SK-N-SH (cell line): ENCODE measurements at regions not wholly inside any gene's neighbourhood (a gene's known extent, or its start where the extent isn't known, plus 50 kb on each side); places are given as distances from the start of the nearest gene placed in this dataset.
"Not testable (repeated sequence)": the region's sequence is repeated elsewhere in the genome, so short reads cannot be mapped to it uniquely, and the experiment has no call there.

Source experiments
- CTCF ChIA-PET: fragments of 300-600, 350-600 bp; formaldehyde crosslinking; extraction: SDS; loops from one replicate; lab custom pipeline; 2021; lab: Yijun Ruan, JAX
- POLR2A ChIA-PET: fragments of 350-600 bp; sonication (Branson Sonifier 250); formaldehyde crosslinking; extraction: SDS; loops from one replicate; lab custom pipeline; 2020; ENCODE audit warnings: antibody characterized with exemption, inconsistent platforms; lab: Yijun Ruan, JAX
- DNase-seq: peaks from one replicate; pipeline ENCODE4 v3.0.0; 2012
- H2AFZ ChIP-seq: fragments of 200-600 bp; sonication (generic); 2 replicates; pipeline ENCODE4 v1.8.1; 2016; ENCODE audit warnings: antibody characterized with exemption, mild to moderate bottlenecking, low read depth
- H3F3A ChIP-seq: fragments of 200-600 bp; sonication (generic); replicated peaks from 2 replicates; pipeline ENCODE3; 2016; ENCODE audit warnings: antibody characterized with exemption, mild to moderate bottlenecking; ENCODE audit not compliant: insufficient read depth
- H3K27ac ChIP-seq, 2 experiments: fragments of 200-500 bp in 1 of 2; fragments of 200-600 bp in 1 of 2; sonication (Bioruptor generic) in 1 of 2; sonication (generic), shearing (Covaris generic) in 1 of 2; 2 replicates each; pipeline versions ENCODE4 v1.5.1 to v1.6.1; 2014 to 2016; ENCODE audit warnings: low read depth in 2 of 2, inconsistent platforms in 1 of 2, low read length in 1 of 2, mild to moderate bottlenecking in 1 of 2, mixed read lengths in 1 of 2
- H3K27me3 ChIP-seq: fragments of 200-600 bp; sonication (generic), shearing (Covaris generic); 2 replicates; pipeline ENCODE4 v1.6.1; 2016; ENCODE audit warnings: mixed run types; ENCODE audit not compliant: insufficient read depth
- H3K36me3 ChIP-seq, 2 experiments: fragments of 200-500 bp in 1 of 2; fragments of 200-600 bp in 1 of 2; sonication (Bioruptor generic) in 1 of 2; sonication (generic) in 1 of 2; replicated peaks in 1 of 2; 2 replicates each; pipeline versions ENCODE3 to v1.5.1; 2014 to 2016; ENCODE audit warnings: low read length in 1 of 2, mild to moderate bottlenecking in 1 of 2; ENCODE audit not compliant: insufficient read depth in 2 of 2, control insufficient read depth in 1 of 2
- H3K4me1 ChIP-seq, 2 experiments: fragments of 200-500 bp in 1 of 2; fragments of 200-600 bp in 1 of 2; sonication (Bioruptor generic) in 1 of 2; sonication (generic), shearing (Covaris generic) in 1 of 2; 2 replicates each; pipeline versions ENCODE4 v1.5.1 to v1.6.1; 2014 to 2016; ENCODE audit warnings: low read depth in 1 of 2, low read length in 1 of 2, mixed run types in 1 of 2; ENCODE audit not compliant: insufficient read depth in 2 of 2, control insufficient read depth in 1 of 2
- H3K4me2 ChIP-seq: fragments of 200-600 bp; sonication (generic), shearing (Covaris generic); 2 replicates; pipeline ENCODE4 v1.6.1; 2017; ENCODE audit warnings: mixed run types
- H3K4me3 ChIP-seq, 2 experiments: fragments of 200-500 bp in 1 of 2; fragments of 200-600 bp in 1 of 2; sonication (Bioruptor generic) in 1 of 2; sonication (generic), shearing (Covaris generic) in 1 of 2; 2 replicates each; pipeline versions ENCODE4 v1.5.1 to v1.8.1; 2014 to 2016; ENCODE audit warnings: low read depth in 2 of 2, inconsistent platforms in 1 of 2, low read length in 1 of 2, mild to moderate bottlenecking in 1 of 2, mixed read lengths in 1 of 2, moderate library complexity in 1 of 2
- H3K79me2 ChIP-seq: fragments of 200-600 bp; sonication (generic); 2 replicates; pipeline ENCODE4 v1.8.1; 2017; ENCODE audit warnings: mild to moderate bottlenecking; ENCODE audit not compliant: insufficient read depth
- H3K9ac ChIP-seq: fragments of 200-600 bp; sonication (generic); 2 replicates; pipeline ENCODE4 v1.6.1; 2017; ENCODE audit warnings: mixed run types
- H3K9me2 ChIP-seq: fragments of 200-600 bp; sonication (generic); 2 replicates; pipeline ENCODE4 v1.6.1; 2017; ENCODE audit warnings: mixed run types
- H3K9me3 ChIP-seq: fragments of 200-600 bp; sonication (generic); 2 replicates; pipeline ENCODE4 v1.6.1; 2017; ENCODE audit warnings: mixed run types, mild to moderate bottlenecking, moderate library complexity
- H4K20me1 ChIP-seq: fragments of 200-600 bp; sonication (generic); 2 replicates; pipeline ENCODE4 v1.6.1; 2017; ENCODE audit warnings: mild to moderate bottlenecking, mixed run types; ENCODE audit not compliant: insufficient read depth
- EP300 ChIP-seq, 2 experiments: IDR thresholded peaks; 2 replicates each; pipeline versions ENCODE4 v1.4.0 to v1.6.1; 2012; ENCODE audit warnings: borderline replicate concordance in 1 of 2, low read depth in 1 of 2, low read length in 1 of 2
- GABPA ChIP-seq: IDR thresholded peaks from 2 replicates; pipeline ENCODE4 v1.4.0; 2012; ENCODE audit warnings: low read depth, mild to moderate bottlenecking
- GATA2 ChIP-seq: sonication (generic); formaldehyde crosslinking; IDR thresholded peaks from 2 replicates; pipeline ENCODE4 v1.5.0; 2020; ENCODE audit warnings: mild to moderate bottlenecking, missing genetic modification reagents
- WGBS: methylation state at CpG from one replicate; pipeline ENCODE4 v1.1.6; 2017; ENCODE audit warnings: low lambda C conversion rate; 5-methylcytosine and 5-hydroxymethylcytosine counted together
- TF ChIP-seq, protein P1 (sequence below): IDR thresholded peaks from 2 replicates; pipeline ENCODE4; 2012
- TF ChIP-seq, protein P2 (sequence below): IDR thresholded peaks from 2 replicates; pipeline ENCODE4 v1.6.1; 2012; ENCODE audit warnings: mild to moderate bottlenecking, low read depth, low read length, moderate library complexity
- TF ChIP-seq, protein P3 (sequence below): IDR thresholded peaks from 2 replicates; pipeline ENCODE4 v1.4.0; 2012; ENCODE audit warnings: low read depth, borderline replicate concordance

DNA sequence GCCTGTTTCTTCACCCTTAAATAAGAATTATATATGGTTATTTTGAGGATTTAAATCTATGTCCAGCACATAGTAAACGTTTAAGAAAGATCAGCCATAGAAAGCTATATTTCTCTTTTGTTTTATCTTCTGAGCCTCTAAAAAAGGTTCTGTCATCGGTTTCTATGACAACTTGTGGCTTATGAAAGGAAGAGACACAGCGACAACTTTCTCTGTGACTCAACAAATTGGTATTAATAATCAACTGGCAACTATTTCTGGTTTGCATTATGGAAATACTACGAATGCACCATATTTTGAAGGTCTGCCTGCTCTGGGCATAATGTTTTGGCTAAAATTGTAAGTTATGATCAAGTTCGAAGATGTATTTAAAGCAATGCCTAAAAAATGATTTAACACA is 751.0 kb downstream of the CD109 start (continued):
- TF ChIP-seq, protein P1, sequence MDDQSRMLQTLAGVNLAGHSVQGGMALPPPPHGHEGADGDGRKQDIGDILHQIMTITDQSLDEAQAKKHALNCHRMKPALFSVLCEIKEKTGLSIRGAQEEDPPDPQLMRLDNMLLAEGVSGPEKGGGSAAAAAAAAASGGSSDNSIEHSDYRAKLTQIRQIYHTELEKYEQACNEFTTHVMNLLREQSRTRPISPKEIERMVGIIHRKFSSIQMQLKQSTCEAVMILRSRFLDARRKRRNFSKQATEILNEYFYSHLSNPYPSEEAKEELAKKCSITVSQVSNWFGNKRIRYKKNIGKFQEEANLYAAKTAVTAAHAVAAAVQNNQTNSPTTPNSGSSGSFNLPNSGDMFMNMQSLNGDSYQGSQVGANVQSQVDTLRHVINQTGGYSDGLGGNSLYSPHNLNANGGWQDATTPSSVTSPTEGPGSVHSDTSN: no peak
- TF ChIP-seq, protein P2, sequence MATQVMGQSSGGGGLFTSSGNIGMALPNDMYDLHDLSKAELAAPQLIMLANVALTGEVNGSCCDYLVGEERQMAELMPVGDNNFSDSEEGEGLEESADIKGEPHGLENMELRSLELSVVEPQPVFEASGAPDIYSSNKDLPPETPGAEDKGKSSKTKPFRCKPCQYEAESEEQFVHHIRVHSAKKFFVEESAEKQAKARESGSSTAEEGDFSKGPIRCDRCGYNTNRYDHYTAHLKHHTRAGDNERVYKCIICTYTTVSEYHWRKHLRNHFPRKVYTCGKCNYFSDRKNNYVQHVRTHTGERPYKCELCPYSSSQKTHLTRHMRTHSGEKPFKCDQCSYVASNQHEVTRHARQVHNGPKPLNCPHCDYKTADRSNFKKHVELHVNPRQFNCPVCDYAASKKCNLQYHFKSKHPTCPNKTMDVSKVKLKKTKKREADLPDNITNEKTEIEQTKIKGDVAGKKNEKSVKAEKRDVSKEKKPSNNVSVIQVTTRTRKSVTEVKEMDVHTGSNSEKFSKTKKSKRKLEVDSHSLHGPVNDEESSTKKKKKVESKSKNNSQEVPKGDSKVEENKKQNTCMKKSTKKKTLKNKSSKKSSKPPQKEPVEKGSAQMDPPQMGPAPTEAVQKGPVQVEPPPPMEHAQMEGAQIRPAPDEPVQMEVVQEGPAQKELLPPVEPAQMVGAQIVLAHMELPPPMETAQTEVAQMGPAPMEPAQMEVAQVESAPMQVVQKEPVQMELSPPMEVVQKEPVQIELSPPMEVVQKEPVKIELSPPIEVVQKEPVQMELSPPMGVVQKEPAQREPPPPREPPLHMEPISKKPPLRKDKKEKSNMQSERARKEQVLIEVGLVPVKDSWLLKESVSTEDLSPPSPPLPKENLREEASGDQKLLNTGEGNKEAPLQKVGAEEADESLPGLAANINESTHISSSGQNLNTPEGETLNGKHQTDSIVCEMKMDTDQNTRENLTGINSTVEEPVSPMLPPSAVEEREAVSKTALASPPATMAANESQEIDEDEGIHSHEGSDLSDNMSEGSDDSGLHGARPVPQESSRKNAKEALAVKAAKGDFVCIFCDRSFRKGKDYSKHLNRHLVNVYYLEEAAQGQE: no peak
- no peak for TF ChIP-seq GATA2
- TF ChIP-seq, protein P3, sequence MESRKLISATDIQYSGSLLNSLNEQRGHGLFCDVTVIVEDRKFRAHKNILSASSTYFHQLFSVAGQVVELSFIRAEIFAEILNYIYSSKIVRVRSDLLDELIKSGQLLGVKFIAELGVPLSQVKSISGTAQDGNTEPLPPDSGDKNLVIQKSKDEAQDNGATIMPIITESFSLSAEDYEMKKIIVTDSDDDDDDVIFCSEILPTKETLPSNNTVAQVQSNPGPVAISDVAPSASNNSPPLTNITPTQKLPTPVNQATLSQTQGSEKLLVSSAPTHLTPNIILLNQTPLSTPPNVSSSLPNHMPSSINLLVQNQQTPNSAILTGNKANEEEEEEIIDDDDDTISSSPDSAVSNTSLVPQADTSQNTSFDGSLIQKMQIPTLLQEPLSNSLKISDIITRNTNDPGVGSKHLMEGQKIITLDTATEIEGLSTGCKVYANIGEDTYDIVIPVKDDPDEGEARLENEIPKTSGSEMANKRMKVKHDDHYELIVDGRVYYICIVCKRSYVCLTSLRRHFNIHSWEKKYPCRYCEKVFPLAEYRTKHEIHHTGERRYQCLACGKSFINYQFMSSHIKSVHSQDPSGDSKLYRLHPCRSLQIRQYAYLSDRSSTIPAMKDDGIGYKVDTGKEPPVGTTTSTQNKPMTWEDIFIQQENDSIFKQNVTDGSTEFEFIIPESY: no peak

DNA sequence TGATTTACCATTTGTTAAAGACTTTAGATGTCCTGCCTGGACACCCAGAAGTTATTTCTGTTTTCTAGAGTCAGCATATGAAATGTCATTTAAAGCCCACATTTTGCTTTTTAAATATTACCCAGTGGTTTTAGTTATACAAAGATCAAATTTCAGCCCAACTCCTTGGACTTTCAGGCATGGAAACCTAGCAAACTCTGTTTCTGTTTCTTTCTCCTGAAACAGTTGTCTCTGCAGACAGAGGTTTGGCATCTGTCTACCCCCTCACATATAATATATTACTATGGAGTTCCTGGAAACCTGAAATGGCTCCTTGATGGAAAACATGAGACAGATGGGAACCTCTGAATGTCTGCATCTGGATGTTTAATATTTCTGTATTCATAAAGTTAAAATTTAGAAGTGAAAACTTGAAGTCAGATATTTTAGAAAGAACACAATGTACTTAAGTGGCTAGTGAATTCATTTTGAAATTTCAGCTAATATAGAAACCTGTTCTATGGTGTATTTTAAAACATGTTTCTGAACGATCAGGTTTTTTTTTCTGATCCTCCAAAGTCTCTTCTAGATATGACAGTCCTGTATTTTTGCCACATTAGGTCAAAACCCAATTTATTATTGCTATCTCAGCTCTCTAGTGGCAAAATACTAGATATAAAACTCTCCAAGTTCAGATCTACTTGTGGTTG is 743.3 kb downstream of the CD109 start:
- DNase-seq: no peak
- no peak overlapping the region for H3K9ac ChIP-seq
- TF ChIP-seq GABPA (no peak), EP300 (IDR thresholded peaks at IDR 0.05; ENCODE audit: borderline replicate concordance in 1 of 2, low read depth in 1 of 2, low read length in 1 of 2) (no peak)
- no peaks in the 10 kb centered on the region for H3F3A ChIP-seq
- no peaks in the 10 kb centered on the region for H3K36me3 ChIP-seq
- H3K27me3 ChIP-seq: no peaks in the 10 kb centered on the region
- no peak overlapping the region for H3K4me3 ChIP-seq
- no peaks in the 10 kb centered on the region for H3K4me1 ChIP-seq
- WGBS: 8% methylated on average over 1 of the region's 1 CpG
- CTCF ChIA-PET: no interaction called here
- no peak overlapping the region for H2AFZ ChIP-seq
- no peaks in the 10 kb centered on the region for H3K9me3 ChIP-seq
- H4K20me1 ChIP-seq: no peaks in the 10 kb centered on the region
- POLR2A ChIA-PET: no interaction called here
- H3K4me2 ChIP-seq: no peak overlapping the region
- no peak overlapping the region for H3K27ac ChIP-seq
- no peaks in the 10 kb centered on the region for H3K9me2 ChIP-seq
- no peaks in the 10 kb centered on the region for H3K79me2 ChIP-seq

DNA sequence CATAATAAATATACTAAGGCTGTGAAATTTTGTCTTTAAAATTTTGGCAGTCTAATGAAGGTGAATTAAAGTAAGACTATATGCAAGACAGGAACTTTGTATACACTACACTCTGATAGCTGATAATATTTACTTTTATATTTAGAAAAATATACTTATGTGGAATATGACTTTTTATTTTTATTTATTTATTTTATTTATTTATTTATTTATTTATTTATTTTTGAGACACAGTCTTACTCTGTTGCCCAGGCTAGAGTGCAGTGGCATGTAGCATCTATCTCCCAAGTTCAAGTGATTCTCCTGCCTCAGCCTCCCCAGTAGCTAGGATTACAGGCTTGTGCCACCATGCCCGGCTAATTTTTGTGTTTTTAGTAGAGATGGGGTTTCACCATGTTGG is 742.4 kb downstream of the CD109 start:
- H3F3A ChIP-seq, H3K27me3 ChIP-seq, DNase-seq, H3K27ac ChIP-seq, H3K4me3 ChIP-seq, H3K79me2 ChIP-seq, H3K4me1 ChIP-seq, H3K9me3 ChIP-seq, H3K36me3 ChIP-seq, POLR2A ChIA-PET, H3K4me2 ChIP-seq, H4K20me1 ChIP-seq, H2AFZ ChIP-seq, H3K9me2 ChIP-seq, H3K9ac ChIP-seq: not testable (repeated sequence)
- 0% methylated on average over 1 of the region's 1 CpG for WGBS
- CTCF ChIA-PET: interaction anchor here (1.8 kb wide), 1 partner anchor 8 kb away, joined by 4 read pairs; no protein-coding TSS in a partner anchor
